ENCODE measurements at regions not wholly inside any gene's neighbourhood (a gene's known extent, or its start where the extent isn't known, plus 50 kb on each side); places are given as distances from the start of the nearest gene placed in this dataset.

DNA sequence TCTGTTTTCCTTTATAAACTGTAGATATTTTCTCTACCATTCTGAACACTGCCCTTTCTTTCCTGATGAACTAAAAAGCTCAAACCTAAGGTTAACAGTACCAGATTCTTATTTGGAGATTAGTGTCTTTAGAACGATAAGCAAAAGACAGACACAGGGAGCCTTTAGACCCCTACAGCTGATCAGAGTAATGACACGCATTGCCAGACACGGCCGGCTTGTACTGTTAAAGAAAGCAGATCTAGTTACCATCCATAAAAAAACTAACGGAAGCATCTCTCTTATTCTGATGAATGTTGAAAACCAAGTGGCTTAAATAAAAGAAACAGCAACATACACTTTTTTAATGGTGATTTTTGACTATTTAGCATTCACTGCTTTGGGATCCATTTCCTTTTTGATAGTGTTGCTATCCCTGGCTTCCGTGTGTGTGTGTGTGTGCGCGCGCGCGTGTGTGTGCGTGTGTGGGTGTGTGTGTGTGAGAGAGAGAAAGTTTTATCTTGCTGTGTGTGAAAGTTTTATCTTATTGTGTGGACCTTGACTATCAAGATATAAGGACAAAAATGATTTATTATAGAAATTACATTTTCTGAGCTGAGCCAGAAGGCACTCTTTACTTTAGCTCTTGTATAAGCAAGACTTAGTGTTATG is 95.6 kb upstream of the SLC35B3 start:
- no peak for DNase-seq

- DNase-seq = no peak
Observed at GRCh38 chr6:8529250-8529649, 93.9 kb upstream of the SLC35B3 start.

GRCh38 chr6:8527818-8528217 is 92.5 kb upstream of the SLC35B3 start:
- DNase-seq = no peak

GRCh38 chr6:8526624-8527023 is 91.3 kb upstream of the SLC35B3 start:
- no peak for DNase-seq

DNA sequence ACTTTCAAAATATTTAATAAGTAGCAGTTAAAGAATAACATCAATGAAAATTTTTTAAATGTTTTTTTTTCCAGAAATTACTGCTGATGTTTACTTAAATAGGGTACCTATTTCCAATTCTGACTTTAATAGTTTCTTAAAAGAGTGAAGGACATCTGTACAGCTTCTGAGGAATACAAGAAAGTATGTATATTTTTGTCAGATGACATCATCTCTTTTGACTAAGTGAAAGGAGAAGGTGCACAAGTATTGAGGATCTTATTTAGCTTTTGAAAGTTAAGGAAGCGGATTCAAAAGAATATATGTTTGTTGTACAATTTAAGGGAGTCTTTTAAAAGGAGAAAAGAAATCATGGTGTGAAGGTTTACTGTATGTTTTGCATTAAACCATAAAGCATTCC is 90.0 kb upstream of the SLC35B3 start:
- no peak for DNase-seq

DNA sequence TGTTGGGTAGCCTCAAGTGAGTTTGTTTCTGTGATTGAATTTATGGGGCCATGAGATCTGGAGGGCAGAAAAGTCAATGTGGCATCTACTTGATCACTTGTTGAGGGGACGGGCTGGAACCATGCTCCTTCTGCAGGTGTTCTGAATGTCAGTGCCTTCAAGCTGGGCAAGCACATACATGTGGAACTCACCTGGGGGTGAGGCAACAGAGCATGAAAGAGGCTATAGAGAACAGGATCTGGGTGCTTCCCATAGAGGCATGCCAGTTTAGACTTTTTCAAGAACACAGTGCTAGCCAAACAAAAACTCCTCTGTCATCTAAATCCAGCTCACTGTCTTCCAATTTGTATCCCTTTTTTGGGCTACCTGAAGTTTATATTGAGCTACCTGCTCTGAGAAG is 77.8 kb upstream of the SLC35B3 start:
- DNase-seq = no peak

DNA sequence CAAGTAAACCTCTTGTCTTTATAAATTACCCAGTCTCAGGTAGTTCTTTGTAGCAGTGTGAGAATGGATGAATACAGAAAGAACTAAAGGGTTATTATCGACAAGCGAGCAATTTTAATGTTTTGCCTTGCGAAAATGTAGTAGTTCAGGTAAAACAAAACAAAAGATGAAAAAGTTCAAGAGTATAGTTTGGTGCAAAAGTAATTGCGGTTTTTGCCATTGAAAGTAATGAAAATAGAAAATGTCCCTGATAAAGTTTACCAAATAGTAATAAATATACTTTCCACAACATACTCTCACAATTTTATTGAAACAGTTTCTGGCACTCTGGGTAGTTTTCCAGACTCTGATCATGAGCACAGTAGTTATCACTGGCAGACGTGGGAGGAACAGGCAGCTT is 71.9 kb upstream of the SLC35B3 start:
- DNase-seq = no peak

DNA sequence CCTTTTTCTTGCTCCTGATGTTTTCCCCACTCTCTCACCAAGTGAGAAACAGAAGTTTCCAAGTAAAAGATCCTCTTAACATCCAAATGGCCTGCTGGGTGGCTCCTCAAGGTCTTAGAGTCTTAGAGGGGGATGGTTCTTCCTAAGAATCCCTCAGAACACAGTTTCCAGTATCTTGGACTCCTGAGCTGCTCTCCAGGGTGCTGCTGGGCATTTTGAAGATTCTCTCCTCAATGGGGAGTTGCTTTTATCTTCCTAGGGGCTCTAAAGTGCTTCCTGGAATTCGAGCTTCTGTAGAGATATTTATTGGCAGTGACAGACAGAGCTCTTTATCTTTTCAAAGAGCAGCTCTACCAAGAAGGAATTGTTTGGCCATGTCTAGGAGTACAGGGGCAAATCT is 70.8 kb upstream of the SLC35B3 start:
- DNase-seq = no peak

- no peak for DNase-seq
Observed at GRCh38 chr6:8499540-8499939, 64.2 kb upstream of the SLC35B3 start.

DNA sequence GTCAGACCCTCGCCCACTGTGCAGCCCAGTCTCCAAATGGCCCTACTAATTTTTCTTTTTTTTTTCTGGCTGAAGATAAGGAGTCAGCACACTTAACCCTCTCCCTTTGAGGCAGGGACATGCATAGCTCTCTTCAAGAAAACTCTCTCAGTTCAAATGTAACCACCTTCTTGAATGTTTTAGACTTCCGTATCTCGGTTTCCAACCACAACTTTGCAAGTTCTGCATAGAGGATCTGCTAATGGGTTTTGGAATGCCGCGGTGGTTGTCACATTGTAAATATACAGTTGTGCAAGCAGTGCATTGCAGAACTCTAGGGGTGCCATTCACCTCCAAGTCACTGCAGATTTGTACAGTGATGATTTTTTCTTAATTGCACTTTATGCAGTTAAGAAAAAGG is 59.4 kb upstream of the SLC35B3 start:
- no peak for DNase-seq

- DNase-seq = no peak
Observed at GRCh38 chr6:8492536-8493133, 57.3 kb upstream of the SLC35B3 start.

Data from stimulated activated CD4-positive, alpha-beta T cell treated with anti-CD3 and anti-CD28 coated beads, Interleukin-4, amount 100 ng/mL, for 4 hours (primary cell).